ENCODE measurements at regions not wholly inside any gene's neighbourhood (a gene's known extent, or its start where the extent isn't known, plus 50 kb on each side); places are given as distances from the start of the nearest gene placed in this dataset.

- no peaks in the 10 kb centered on the region for H3K4me1 ChIP-seq (ENCODE audit: insufficient read depth, low read length)
- no peaks in the 10 kb centered on the region for H3K9me3 ChIP-seq (ENCODE audit: control insufficient read depth, insufficient read depth, low read length)
- H3K36me3 ChIP-seq (ENCODE audit: insufficient read depth, low read length): no peaks in the 10 kb centered on the region
- H3K9ac ChIP-seq (ENCODE audit: low read depth, low read length): no peak overlapping the region
Measured at GRCh38 chr7:136230210-136230609, 253.1 kb upstream of the MTPN start.

GRCh38 chr7:136229790-136230189, 252.6 kb upstream of the MTPN start:
- no peaks in the 10 kb centered on the region for H3K9me3 ChIP-seq (ENCODE audit: control insufficient read depth, insufficient read depth, low read length)
- no peaks in the 10 kb centered on the region for H3K36me3 ChIP-seq (ENCODE audit: insufficient read depth, low read length)
- no peaks in the 10 kb centered on the region for H3K4me1 ChIP-seq (ENCODE audit: insufficient read depth, low read length)
- H3K9ac ChIP-seq (ENCODE audit: low read depth, low read length): no peak overlapping the region

- no peak overlapping the region for H3K9ac ChIP-seq (ENCODE audit: low read depth, low read length)
- H3K4me1 ChIP-seq (ENCODE audit: insufficient read depth, low read length): no peaks in the 10 kb centered on the region
- H3K9me3 ChIP-seq (ENCODE audit: control insufficient read depth, insufficient read depth, low read length): no peaks in the 10 kb centered on the region
- no peaks in the 10 kb centered on the region for H3K36me3 ChIP-seq (ENCODE audit: insufficient read depth, low read length)
Measured at GRCh38 chr7:136228171-136228570, 251.0 kb upstream of the MTPN start.

GRCh38 chr7:136214356-136214755, 237.2 kb upstream of the MTPN start:
- H3K9ac ChIP-seq (ENCODE audit: low read depth, low read length): no peak overlapping the region
- no peaks in the 10 kb centered on the region for H3K4me1 ChIP-seq (ENCODE audit: insufficient read depth, low read length)
- H3K36me3 ChIP-seq (ENCODE audit: insufficient read depth, low read length): no peaks in the 10 kb centered on the region
- no peaks in the 10 kb centered on the region for H3K9me3 ChIP-seq (ENCODE audit: control insufficient read depth, insufficient read depth, low read length)

- H3K36me3 ChIP-seq (ENCODE audit: insufficient read depth, low read length): no peaks in the 10 kb centered on the region
- H3K9ac ChIP-seq (ENCODE audit: low read depth, low read length): no peak overlapping the region
- H3K9me3 ChIP-seq (ENCODE audit: control insufficient read depth, insufficient read depth, low read length): no peaks in the 10 kb centered on the region
- H3K4me1 ChIP-seq (ENCODE audit: insufficient read depth, low read length): no peaks in the 10 kb centered on the region
Measured at GRCh38 chr7:136213012-136213411, 235.9 kb upstream of the MTPN start.

- H3K9me3 ChIP-seq (ENCODE audit: control insufficient read depth, insufficient read depth, low read length): no peaks in the 10 kb centered on the region
- no peaks in the 10 kb centered on the region for H3K4me1 ChIP-seq (ENCODE audit: insufficient read depth, low read length)
- no peak overlapping the region for H3K9ac ChIP-seq (ENCODE audit: low read depth, low read length)
- no peaks in the 10 kb centered on the region for H3K36me3 ChIP-seq (ENCODE audit: insufficient read depth, low read length)
Measured at GRCh38 chr7:136210664-136211063, 233.5 kb upstream of the MTPN start.

- Histone ChIP-seq H3K36me3 (ENCODE audit: insufficient read depth, low read length) (no peaks in the 10 kb centered on the region), H3K9me3 (ENCODE audit: control insufficient read depth, insufficient read depth, low read length) (no peaks in the 10 kb centered on the region), H3K4me1 (ENCODE audit: insufficient read depth, low read length) (no peaks in the 10 kb centered on the region), H3K9ac (ENCODE audit: low read depth, low read length) (no peak overlapping the region)
Measured at GRCh38 chr7:136210079-136210478, 232.9 kb upstream of the MTPN start.

GRCh38 chr7:136205956-136206355, 228.8 kb upstream of the MTPN start:
- Histone ChIP-seq H3K9ac (ENCODE audit: low read depth, low read length) (no peak overlapping the region), H3K9me3 (ENCODE audit: control insufficient read depth, insufficient read depth, low read length) (no peaks in the 10 kb centered on the region), H3K4me1 (ENCODE audit: insufficient read depth, low read length) (no peaks in the 10 kb centered on the region), H3K36me3 (ENCODE audit: insufficient read depth, low read length) (no peaks in the 10 kb centered on the region)

GRCh38 chr7:136198168-136198567, 221.0 kb upstream of the MTPN start:
- Histone ChIP-seq H3K9me3 (ENCODE audit: control insufficient read depth, insufficient read depth, low read length) (no peaks in the 10 kb centered on the region), H3K36me3 (ENCODE audit: insufficient read depth, low read length) (no peaks in the 10 kb centered on the region), H3K9ac (ENCODE audit: low read depth, low read length) (no peak overlapping the region), H3K4me1 (ENCODE audit: insufficient read depth, low read length) (no peaks in the 10 kb centered on the region)

GRCh38 chr7:136194878-136195277, 217.7 kb upstream of the MTPN start:
- no peaks in the 10 kb centered on the region for H3K4me1 ChIP-seq (ENCODE audit: insufficient read depth, low read length)

GRCh38 chr7:136193940-136194339, 216.8 kb upstream of the MTPN start:
- Histone ChIP-seq H3K9ac (ENCODE audit: low read depth, low read length) (no peak overlapping the region), H3K36me3 (ENCODE audit: insufficient read depth, low read length) (no peaks in the 10 kb centered on the region), H3K4me1 (ENCODE audit: insufficient read depth, low read length) (no peaks in the 10 kb centered on the region), H3K9me3 (ENCODE audit: control insufficient read depth, insufficient read depth, low read length) (no peaks in the 10 kb centered on the region)

More at GRCh38 chr7:136194878-136195277, 217.7 kb upstream of the MTPN start:
- Histone ChIP-seq H3K9me3 (ENCODE audit: control insufficient read depth, insufficient read depth, low read length) (no peaks in the 10 kb centered on the region), H3K36me3 (ENCODE audit: insufficient read depth, low read length) (no peaks in the 10 kb centered on the region), H3K9ac (ENCODE audit: low read depth, low read length) (no peak overlapping the region)

GRCh38 chr7:136189506-136189998, 212.4 kb upstream of the MTPN start:
- Histone ChIP-seq H3K9ac (ENCODE audit: low read depth, low read length) (no peak overlapping the region), H3K4me1 (ENCODE audit: insufficient read depth, low read length) (no peaks in the 10 kb centered on the region), H3K36me3 (ENCODE audit: insufficient read depth, low read length) (no peaks in the 10 kb centered on the region), H3K9me3 (ENCODE audit: control insufficient read depth, insufficient read depth, low read length) (no peaks in the 10 kb centered on the region)

- Histone ChIP-seq H3K36me3 (ENCODE audit: insufficient read depth, low read length) (no peaks in the 10 kb centered on the region), H3K9me3 (ENCODE audit: control insufficient read depth, insufficient read depth, low read length) (no peaks in the 10 kb centered on the region), H3K9ac (ENCODE audit: low read depth, low read length) (no peak overlapping the region), H3K4me1 (ENCODE audit: insufficient read depth, low read length) (no peaks in the 10 kb centered on the region)
Measured at GRCh38 chr7:136186281-136186680, 209.1 kb upstream of the MTPN start.

- H3K9me3 ChIP-seq (ENCODE audit: control insufficient read depth, insufficient read depth, low read length): no peaks in the 10 kb centered on the region
- no peaks in the 10 kb centered on the region for H3K4me1 ChIP-seq (ENCODE audit: insufficient read depth, low read length)
- no peaks in the 10 kb centered on the region for H3K36me3 ChIP-seq (ENCODE audit: insufficient read depth, low read length)
- H3K9ac ChIP-seq (ENCODE audit: low read depth, low read length): no peak overlapping the region
Measured at GRCh38 chr7:136184719-136185118, 207.6 kb upstream of the MTPN start.

- Histone ChIP-seq H3K9ac (ENCODE audit: low read depth, low read length) (no peak overlapping the region), H3K4me1 (ENCODE audit: insufficient read depth, low read length) (no peaks in the 10 kb centered on the region), H3K9me3 (ENCODE audit: control insufficient read depth, insufficient read depth, low read length) (no peaks in the 10 kb centered on the region), H3K36me3 (ENCODE audit: insufficient read depth, low read length) (no peaks in the 10 kb centered on the region)
Measured at GRCh38 chr7:136183981-136184380, 206.8 kb upstream of the MTPN start.

GRCh38 chr7:136180984-136181383, 203.8 kb upstream of the MTPN start:
- Histone ChIP-seq H3K36me3 (ENCODE audit: insufficient read depth, low read length) (no peaks in the 10 kb centered on the region), H3K4me1 (ENCODE audit: insufficient read depth, low read length) (no peaks in the 10 kb centered on the region), H3K9me3 (ENCODE audit: control insufficient read depth, insufficient read depth, low read length) (no peaks in the 10 kb centered on the region), H3K9ac (ENCODE audit: low read depth, low read length) (no peak overlapping the region)

Measured in ES-I3 (cell line).